GM12878 (cell line): ENCODE measurements at regions not wholly inside any gene's neighbourhood (a gene's known extent, or its start where the extent isn't known, plus 50 kb on each side); places are given as distances from the start of the nearest gene placed in this dataset.

Source experiments
- ATAC-seq: fragments of 200-7000 bp; cut with Tn5 transposase; 3 replicates; pipeline ENCODE4 v1.9.1; 2020; ENCODE audit warnings: mild to moderate bottlenecking, moderate library complexity
- BruUV-seq: library from RNA; stranded (reverse); fragments of 400-500 nt; replicated peaks from 2 replicates; lab custom pipeline; 2021; lab: Mats Ljungman, UMichigan
- CTCF ChIA-PET: fragments of 300-600 bp; sonication (Branson Sonifier 250); formaldehyde crosslinking; extraction: SDS; loops from one replicate; lab custom pipeline; 2021; ENCODE audit warnings: inconsistent platforms; lab: Yijun Ruan, JAX
- POLR2A ChIA-PET: fragments of 350-600 bp; formaldehyde crosslinking; extraction: SDS; loops from one replicate; lab custom pipeline; 2021; ENCODE audit warnings: inconsistent platforms; lab: Charles Lee
- RAD21 ChIA-PET: fragments of 300-600 bp; sonication (Branson Sonifier 250); formaldehyde crosslinking; loops from one replicate; lab custom pipeline; 2023; ENCODE audit warnings: antibody characterized with exemption; ENCODE audit not compliant: unreplicated experiment; lab: Charles Lee
- SMC1A ChIA-PET: fragments of 300-600 bp; sonication (Branson Sonifier 250); formaldehyde crosslinking; loops from one replicate; lab custom pipeline; 2023; ENCODE audit not compliant: unreplicated experiment, uncharacterized antibody; lab: Charles Lee
- DNase-seq: peaks from one replicate; pipeline ENCODE4 v3.0.0-alpha.2; 2011; ENCODE audit warnings: low read depth, low spot score
- FAIRE-seq: peaks from 3 replicates; lab custom pipeline; 2011; peaks lifted over from hg19 to GRCh38; lab: Jason Lieb, UNC
- H2AFZ ChIP-seq: 2 replicates; pipeline ENCODE4 v1.6.0; 2011; ENCODE audit warnings: low read depth, low read length, control low read depth; ENCODE audit not compliant: control insufficient read depth
- H3K27ac ChIP-seq: 2 replicates; pipeline ENCODE4 v1.5.1; 2011; ENCODE audit warnings: control low read depth; ENCODE audit not compliant: control insufficient read depth, insufficient read depth
- H3K27me3 ChIP-seq, 2 experiments: replicated peaks in 1 of 2; 2 replicates each; pipeline versions ENCODE4 v1.6.0 to v1.6.1; 2011; ENCODE audit warnings: low read length in 1 of 2; ENCODE audit not compliant: control insufficient read depth in 2 of 2, insufficient read depth in 2 of 2
- H3K36me3 ChIP-seq, 2 experiments: 2 replicates each; pipeline ENCODE4 v1.5.1; 2011; ENCODE audit warnings: low read length in 1 of 2; ENCODE audit not compliant: control insufficient read depth in 2 of 2, insufficient read depth in 2 of 2
- H3K4me1 ChIP-seq: 2 replicates; pipeline ENCODE4 v1.6.1; 2011; ENCODE audit warnings: mild to moderate bottlenecking, low read length, moderate library complexity, mixed read lengths; ENCODE audit not compliant: control insufficient read depth, insufficient read depth
- H3K4me2 ChIP-seq: 2 replicates; pipeline ENCODE4 v1.6.0; 2011; ENCODE audit warnings: control low read depth; ENCODE audit not compliant: control insufficient read depth, insufficient read depth
- H3K4me3 ChIP-seq: fragments of 200-600 bp; sonication (generic); 2 replicates; pipeline ENCODE4 v1.5.1; 2016
- H3K79me2 ChIP-seq: 2 replicates; pipeline ENCODE4 v1.6.0; 2011; ENCODE audit warnings: low read length; ENCODE audit not compliant: control insufficient read depth, insufficient read depth
- H3K9ac ChIP-seq: 2 replicates; pipeline ENCODE4 v1.8.0; 2011; ENCODE audit warnings: low read length, control low read depth, mixed read lengths; ENCODE audit not compliant: control insufficient read depth, insufficient read depth
- H3K9me3 ChIP-seq: replicated peaks from 3 replicates; pipeline ENCODE4 v1.5.1; 2011; ENCODE audit warnings: mild to moderate bottlenecking, low read length; ENCODE audit not compliant: control insufficient read depth, insufficient read depth
- H4K20me1 ChIP-seq: 2 replicates; pipeline ENCODE4 v1.6.0; 2011; ENCODE audit not compliant: control insufficient read depth, insufficient read depth
- BCL11A ChIP-seq: IDR thresholded peaks from 2 replicates; pipeline ENCODE4 v1.6.1; 2011; ENCODE audit warnings: low read depth, low read length
- BHLHE40 ChIP-seq, 2 experiments: fragments of 450-650 bp in 1 of 2; IDR thresholded peaks; 2 replicates each; pipeline ENCODE4 v1.6.1; 2011 to 2017; ENCODE audit warnings: low read depth in 2 of 2, borderline replicate concordance in 1 of 2, improper control_type of control experiment in 1 of 2, low read length in 1 of 2, mild to moderate bottlenecking in 1 of 2
- CHD1 ChIP-seq: IDR thresholded peaks from 2 replicates; pipeline ENCODE4 v1.6.1; 2012; ENCODE audit warnings: low read depth, low read length, improper control_type of control experiment
- IKZF1 ChIP-seq: fragments of 450-650 bp; conservative IDR thresholded peaks from 2 replicates; pipeline ENCODE4 v1.6.1; 2017; ENCODE audit warnings: antibody characterized with exemption, mild to moderate bottlenecking
- KAT2A ChIP-seq: conservative IDR thresholded peaks from 2 replicates; pipeline ENCODE4 v1.6.1; 2011; ENCODE audit warnings: low read depth, low read length; ENCODE audit not compliant: control insufficient read depth
- MTA2 ChIP-seq: fragments of 450-650 bp; IDR thresholded peaks from 2 replicates; pipeline ENCODE4 v1.6.1; 2016; ENCODE audit warnings: low read depth, mild to moderate bottlenecking, moderate library complexity
- NRF1 ChIP-seq: conservative IDR thresholded peaks from 2 replicates; pipeline ENCODE4 v1.6.1; 2011; ENCODE audit warnings: mild to moderate bottlenecking, low read depth, low read length, improper control_type of control experiment
- RELB ChIP-seq: fragments of 450-650 bp; IDR thresholded peaks from 2 replicates; pipeline ENCODE4 v1.6.1; 2017; ENCODE audit warnings: low read depth, mild to moderate bottlenecking, moderate library complexity
- SP1 ChIP-seq: IDR thresholded peaks from one replicate; pipeline ENCODE4 v1.6.1; 2011; ENCODE audit warnings: low read depth, low read length
- ZNF24 ChIP-seq: fragments of 450-650 bp; IDR thresholded peaks from 2 replicates; pipeline ENCODE4 v1.6.1; 2017; ENCODE audit warnings: antibody characterized with exemption, mild to moderate bottlenecking
- WGBS: methylation state at CpG from one replicate; pipeline ENCODE4 v1.1.6; 2016; ENCODE audit warnings: low lambda C conversion rate; ENCODE audit not compliant: insufficient replicate concordance, insufficient coverage; ENCODE audit errors: missing lambda C conversion rate; 5-methylcytosine and 5-hydroxymethylcytosine counted together
- in situ Hi-C: fragments of 300-500 bp; cut with MboI; formaldehyde crosslinking; loops from 9 replicates; pipeline ENCODE4 v1.14.3; 2018; ENCODE audit warnings: mixed read lengths
- intact Hi-C: fragments of 100-400 bp; cut with micrococcal nuclease; formaldehyde crosslinking; loops from one replicate; pipeline ENCODE4 v1.14.2; 2022; ENCODE audit not compliant: unreplicated experiment

- SMC1A ChIA-PET = interaction anchor here (0.6 to 2.1 kb wide), 7 partner anchors 16 to 310 kb away, joined by 3 to 9 read pairs (median 4); partner anchors contain the start of gene BRMS1L
- in situ Hi-C loops = no loop called here
- TF ChIP-seq MTA2 (peak; percentile 80; the same call in 1 of the 2 replicates), NRF1 (no peak), KAT2A (no peak), IKZF1 (peak; percentile 45), ZNF24 (peak; percentile 41; the same call in 1 of the 2 replicates), BCL11A (peak; percentile 50; the same call in 1 of the 2 replicates), BHLHE40 (IDR thresholded peaks at IDR 0.05; ENCODE audit: borderline replicate concordance in 1 of 2, low read depth in 2 of 2, low read length in 1 of 2) (peak; percentile 83 to 87), RELB (peak; percentile 43; the same call in 1 of the 2 replicates), CHD1 (no peak), SP1 (no peak)
- TF ChIP-seq, all 136 proteins: peak for 6
- no peak overlapping the region for H3K4me3 ChIP-seq
- intact Hi-C loops = no loop called here
- CTCF ChIA-PET = interaction anchor here (0.6 to 1.5 kb wide), 4 partner anchors 20 to 106 kb away, joined by 3 to 4 read pairs (median 3); no protein-coding TSS in a partner anchor
- WGBS = 46% methylated on average over 5 of the region's 5 CpGs
- no peaks in the 10 kb centered on the region for H3K36me3 ChIP-seq
- H3K9ac ChIP-seq = no peak overlapping the region
- no peak overlapping the region for H3K27ac ChIP-seq
- DNase-seq (peak; percentile 41), FAIRE-seq (no peak), ATAC-seq (peak; percentile 77)
- H3K27me3 ChIP-seq = no peaks in the 10 kb centered on the region
- peak overlapping the region; percentile 38; the same call in 1 of the 2 replicates for H3K4me2 ChIP-seq
- BruUV-seq = no TSS peak
- RAD21 ChIA-PET = no interaction called here
- no peaks in the 10 kb centered on the region for H3K79me2 ChIP-seq
- H2AFZ ChIP-seq = peak overlapping the region; percentile 7
- POLR2A ChIA-PET = interaction anchor here (0.9 kb wide), 1 partner anchor 13 kb away, joined by 3 read pairs; no protein-coding TSS in a partner anchor
- peaks cover 11% of the 10 kb centered on the region for H3K4me1 ChIP-seq
- no peaks in the 10 kb centered on the region; the same call in 2 of the 3 replicates for H3K9me3 ChIP-seq
- H4K20me1 ChIP-seq = no peaks in the 10 kb centered on the region
Measured at GRCh38 chr14:35985474-35986218, 159.5 kb downstream of the BRMS1L start.
